GM12878 (cell line): ENCODE measurements at regions not wholly inside any gene's neighbourhood (a gene's known extent, or its start where the extent isn't known, plus 50 kb on each side); places are given as distances from the start of the nearest gene placed in this dataset.

Source experiments
- ATAC-seq: fragments of 200-7000 bp; cut with Tn5 transposase; 3 replicates; pipeline ENCODE4 v1.9.1; 2020; ENCODE audit warnings: mild to moderate bottlenecking, moderate library complexity
- BruUV-seq: library from RNA; stranded (reverse); fragments of 400-500 nt; replicated peaks from 2 replicates; lab custom pipeline; 2021; lab: Mats Ljungman, UMichigan
- CTCF ChIA-PET: fragments of 300-600 bp; sonication (Branson Sonifier 250); formaldehyde crosslinking; extraction: SDS; loops from one replicate; lab custom pipeline; 2021; ENCODE audit warnings: inconsistent platforms; lab: Yijun Ruan, JAX
- POLR2A ChIA-PET: fragments of 350-600 bp; formaldehyde crosslinking; extraction: SDS; loops from one replicate; lab custom pipeline; 2021; ENCODE audit warnings: inconsistent platforms; lab: Charles Lee
- RAD21 ChIA-PET: fragments of 300-600 bp; sonication (Branson Sonifier 250); formaldehyde crosslinking; loops from one replicate; lab custom pipeline; 2023; ENCODE audit warnings: antibody characterized with exemption; ENCODE audit not compliant: unreplicated experiment; lab: Charles Lee
- SMC1A ChIA-PET: fragments of 300-600 bp; sonication (Branson Sonifier 250); formaldehyde crosslinking; loops from one replicate; lab custom pipeline; 2023; ENCODE audit not compliant: unreplicated experiment, uncharacterized antibody; lab: Charles Lee
- DNase-seq: peaks from one replicate; pipeline ENCODE4 v3.0.0-alpha.2; 2011; ENCODE audit warnings: low read depth, low spot score
- FAIRE-seq: peaks from 3 replicates; lab custom pipeline; 2011; peaks lifted over from hg19 to GRCh38; lab: Jason Lieb, UNC
- H2AFZ ChIP-seq: 2 replicates; pipeline ENCODE4 v1.6.0; 2011; ENCODE audit warnings: low read depth, low read length, control low read depth; ENCODE audit not compliant: control insufficient read depth
- H3K27ac ChIP-seq: 2 replicates; pipeline ENCODE4 v1.5.1; 2011; ENCODE audit warnings: control low read depth; ENCODE audit not compliant: control insufficient read depth, insufficient read depth
- H3K27me3 ChIP-seq, 2 experiments: replicated peaks in 1 of 2; 2 replicates each; pipeline versions ENCODE4 v1.6.0 to v1.6.1; 2011; ENCODE audit warnings: low read length in 1 of 2; ENCODE audit not compliant: control insufficient read depth in 2 of 2, insufficient read depth in 2 of 2
- H3K36me3 ChIP-seq, 2 experiments: 2 replicates each; pipeline ENCODE4 v1.5.1; 2011; ENCODE audit warnings: low read length in 1 of 2; ENCODE audit not compliant: control insufficient read depth in 2 of 2, insufficient read depth in 2 of 2
- H3K4me1 ChIP-seq: 2 replicates; pipeline ENCODE4 v1.6.1; 2011; ENCODE audit warnings: mild to moderate bottlenecking, low read length, moderate library complexity, mixed read lengths; ENCODE audit not compliant: control insufficient read depth, insufficient read depth
- H3K4me2 ChIP-seq: 2 replicates; pipeline ENCODE4 v1.6.0; 2011; ENCODE audit warnings: control low read depth; ENCODE audit not compliant: control insufficient read depth, insufficient read depth
- H3K4me3 ChIP-seq: fragments of 200-600 bp; sonication (generic); 2 replicates; pipeline ENCODE4 v1.5.1; 2016
- H3K79me2 ChIP-seq: 2 replicates; pipeline ENCODE4 v1.6.0; 2011; ENCODE audit warnings: low read length; ENCODE audit not compliant: control insufficient read depth, insufficient read depth
- H3K9ac ChIP-seq: 2 replicates; pipeline ENCODE4 v1.8.0; 2011; ENCODE audit warnings: low read length, control low read depth, mixed read lengths; ENCODE audit not compliant: control insufficient read depth, insufficient read depth
- H3K9me3 ChIP-seq: replicated peaks from 3 replicates; pipeline ENCODE4 v1.5.1; 2011; ENCODE audit warnings: mild to moderate bottlenecking, low read length; ENCODE audit not compliant: control insufficient read depth, insufficient read depth
- H4K20me1 ChIP-seq: 2 replicates; pipeline ENCODE4 v1.6.0; 2011; ENCODE audit not compliant: control insufficient read depth, insufficient read depth
- ASH2L ChIP-seq: fragments of 300-600, 200-600 bp; sonication (generic); IDR thresholded peaks from 2 replicates; pipeline ENCODE4 v1.6.1; 2017; ENCODE audit warnings: low read depth, mild to moderate bottlenecking, borderline replicate concordance
- BACH1 ChIP-seq: fragments of 450-650 bp; IDR thresholded peaks from 2 replicates; pipeline ENCODE4 v1.6.1; 2017; ENCODE audit warnings: mild to moderate bottlenecking, borderline replicate concordance
- BMI1 ChIP-seq: fragments of 450-650 bp; IDR thresholded peaks from 2 replicates; pipeline ENCODE4 v1.6.1; 2016; ENCODE audit warnings: mild to moderate bottlenecking, moderate library complexity, borderline replicate concordance
- BRCA1 ChIP-seq: IDR thresholded peaks from 2 replicates; pipeline ENCODE4 v1.6.1; 2011; ENCODE audit warnings: low read depth, low read length, improper control_type of control experiment
- FOXK2 ChIP-seq: fragments of 450-650 bp; IDR thresholded peaks from 2 replicates; pipeline ENCODE4 v1.6.1; 2017; ENCODE audit warnings: mild to moderate bottlenecking, moderate library complexity
- IKZF1 ChIP-seq: fragments of 450-650 bp; conservative IDR thresholded peaks from 2 replicates; pipeline ENCODE4 v1.6.1; 2017; ENCODE audit warnings: antibody characterized with exemption, mild to moderate bottlenecking
- KDM1A ChIP-seq: fragments of 200-600 bp; sonication (generic); IDR thresholded peaks from 2 replicates; pipeline ENCODE4 v1.6.1; 2016; ENCODE audit warnings: borderline replicate concordance
- MTA2 ChIP-seq: fragments of 450-650 bp; IDR thresholded peaks from 2 replicates; pipeline ENCODE4 v1.6.1; 2016; ENCODE audit warnings: low read depth, mild to moderate bottlenecking, moderate library complexity
- NBN ChIP-seq: fragments of 450-650 bp; IDR thresholded peaks from 2 replicates; pipeline ENCODE4 v1.6.1; 2016
- PAX8 ChIP-seq: fragments of 450-650 bp; IDR thresholded peaks from 2 replicates; pipeline ENCODE4 v1.6.1; 2017; ENCODE audit warnings: mild to moderate bottlenecking, moderate library complexity
- RCOR1 ChIP-seq: conservative IDR thresholded peaks from 2 replicates; pipeline ENCODE4 v1.6.1; 2012; ENCODE audit warnings: low read depth, low read length, improper control_type of control experiment
- RUNX3 ChIP-seq: IDR thresholded peaks from 2 replicates; pipeline ENCODE4 v1.6.1; 2012; ENCODE audit warnings: low read length, inconsistent platforms
- SMAD5 ChIP-seq: IDR thresholded peaks from 2 replicates; pipeline ENCODE4 v1.6.1; 2016; ENCODE audit warnings: antibody characterized with exemption, low read depth
- SP1 ChIP-seq: IDR thresholded peaks from one replicate; pipeline ENCODE4 v1.6.1; 2011; ENCODE audit warnings: low read depth, low read length
- SPI1 ChIP-seq: IDR thresholded peaks from 2 replicates; pipeline ENCODE4 v1.6.1; 2011; ENCODE audit warnings: low read depth, mild to moderate bottlenecking, low read length, moderate library complexity, borderline replicate concordance; ENCODE audit not compliant: insufficient read depth
- WGBS: methylation state at CpG from one replicate; pipeline ENCODE4 v1.1.6; 2016; ENCODE audit warnings: low lambda C conversion rate; ENCODE audit not compliant: insufficient replicate concordance, insufficient coverage; ENCODE audit errors: missing lambda C conversion rate; 5-methylcytosine and 5-hydroxymethylcytosine counted together
- in situ Hi-C: fragments of 300-500 bp; cut with MboI; formaldehyde crosslinking; loops from 9 replicates; pipeline ENCODE4 v1.14.3; 2018; ENCODE audit warnings: mixed read lengths
- intact Hi-C: fragments of 100-400 bp; cut with micrococcal nuclease; formaldehyde crosslinking; loops from one replicate; pipeline ENCODE4 v1.14.2; 2022; ENCODE audit not compliant: unreplicated experiment
- TF ChIP-seq, protein P1 (sequence below): fragments of 450-650 bp; IDR thresholded peaks from 2 replicates; pipeline ENCODE4 v1.6.1; 2017; ENCODE audit warnings: borderline replicate concordance
- TF ChIP-seq, protein P2 (sequence below): IDR thresholded peaks from 2 replicates; pipeline ENCODE4 v1.6.1; 2012; ENCODE audit warnings: low read length, inconsistent platforms
- TF ChIP-seq, protein P3 (sequence below): fragments of 450-650 bp; IDR thresholded peaks from 2 replicates; pipeline ENCODE4 v1.6.1; 2016; ENCODE audit warnings: mild to moderate bottlenecking
- TF ChIP-seq, protein P4 (sequence below): IDR thresholded peaks from 2 replicates; pipeline ENCODE4 v1.6.1; 2011; ENCODE audit warnings: borderline replicate concordance, low read depth, mild to moderate bottlenecking, moderate library complexity, low read length; ENCODE audit not compliant: insufficient read depth, poor library complexity, severe bottlenecking
- TF ChIP-seq, protein P5 (sequence below): fragments of 450-650 bp; IDR thresholded peaks from 2 replicates; pipeline ENCODE4 v1.6.1; 2018; ENCODE audit warnings: borderline replicate concordance, mild to moderate bottlenecking; ENCODE audit not compliant: partially characterized antibody

DNA sequence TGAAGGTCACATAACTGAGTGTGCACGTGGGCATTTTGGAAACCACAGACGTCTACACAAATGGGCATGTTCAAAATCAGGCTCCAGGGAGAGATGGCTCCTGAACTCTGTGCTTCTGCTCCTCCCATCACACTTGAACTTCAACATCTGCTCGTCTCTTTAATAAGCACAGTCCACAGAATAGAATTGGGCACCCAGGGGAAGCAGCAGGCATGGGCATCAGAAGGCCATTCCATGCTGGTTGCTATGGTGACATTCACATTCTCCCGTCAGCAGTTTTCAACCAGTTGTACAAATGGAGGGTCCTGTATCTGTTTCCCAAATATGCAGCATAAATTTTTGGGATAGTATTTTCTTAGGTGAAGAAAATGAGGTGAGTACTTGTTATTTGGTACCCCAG lies 183.7 kb upstream of the COPS8 start:
- SMC1A ChIA-PET: no interaction called here
- H3K27ac ChIP-seq: no peak overlapping the region
- CTCF ChIA-PET: no interaction called here
- in situ Hi-C loops (no loop called here), intact Hi-C loops (no loop called here)
- WGBS: 12% methylated on average over 4 of the region's 4 CpGs
- no TSS peak for BruUV-seq
- no peak overlapping the region for H3K4me2 ChIP-seq
- no peak overlapping the region for H3K4me3 ChIP-seq
- POLR2A ChIA-PET: no interaction called here
- RAD21 ChIA-PET: no interaction called here
- no peak for FAIRE-seq
- ATAC-seq: no peak
- no peaks in the 10 kb centered on the region for H3K79me2 ChIP-seq
- no peaks in the 10 kb centered on the region for H3K36me3 ChIP-seq
- H4K20me1 ChIP-seq: no peaks in the 10 kb centered on the region
- TF ChIP-seq, protein P1, sequence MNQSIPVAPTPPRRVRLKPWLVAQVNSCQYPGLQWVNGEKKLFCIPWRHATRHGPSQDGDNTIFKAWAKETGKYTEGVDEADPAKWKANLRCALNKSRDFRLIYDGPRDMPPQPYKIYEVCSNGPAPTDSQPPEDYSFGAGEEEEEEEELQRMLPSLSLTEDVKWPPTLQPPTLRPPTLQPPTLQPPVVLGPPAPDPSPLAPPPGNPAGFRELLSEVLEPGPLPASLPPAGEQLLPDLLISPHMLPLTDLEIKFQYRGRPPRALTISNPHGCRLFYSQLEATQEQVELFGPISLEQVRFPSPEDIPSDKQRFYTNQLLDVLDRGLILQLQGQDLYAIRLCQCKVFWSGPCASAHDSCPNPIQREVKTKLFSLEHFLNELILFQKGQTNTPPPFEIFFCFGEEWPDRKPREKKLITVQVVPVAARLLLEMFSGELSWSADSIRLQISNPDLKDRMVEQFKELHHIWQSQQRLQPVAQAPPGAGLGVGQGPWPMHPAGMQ: no peak
- TF ChIP-seq SPI1: no peak
- TF ChIP-seq RUNX3: no peak
- no peak for TF ChIP-seq RCOR1
- TF ChIP-seq ASH2L: no peak
- TF ChIP-seq, protein P2, sequence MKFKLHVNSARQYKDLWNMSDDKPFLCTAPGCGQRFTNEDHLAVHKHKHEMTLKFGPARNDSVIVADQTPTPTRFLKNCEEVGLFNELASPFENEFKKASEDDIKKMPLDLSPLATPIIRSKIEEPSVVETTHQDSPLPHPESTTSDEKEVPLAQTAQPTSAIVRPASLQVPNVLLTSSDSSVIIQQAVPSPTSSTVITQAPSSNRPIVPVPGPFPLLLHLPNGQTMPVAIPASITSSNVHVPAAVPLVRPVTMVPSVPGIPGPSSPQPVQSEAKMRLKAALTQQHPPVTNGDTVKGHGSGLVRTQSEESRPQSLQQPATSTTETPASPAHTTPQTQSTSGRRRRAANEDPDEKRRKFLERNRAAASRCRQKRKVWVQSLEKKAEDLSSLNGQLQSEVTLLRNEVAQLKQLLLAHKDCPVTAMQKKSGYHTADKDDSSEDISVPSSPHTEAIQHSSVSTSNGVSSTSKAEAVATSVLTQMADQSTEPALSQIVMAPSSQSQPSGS: no peak
- TF ChIP-seq BACH1: no peak
- TF ChIP-seq SP1: no peak
- TF ChIP-seq, protein P3, sequence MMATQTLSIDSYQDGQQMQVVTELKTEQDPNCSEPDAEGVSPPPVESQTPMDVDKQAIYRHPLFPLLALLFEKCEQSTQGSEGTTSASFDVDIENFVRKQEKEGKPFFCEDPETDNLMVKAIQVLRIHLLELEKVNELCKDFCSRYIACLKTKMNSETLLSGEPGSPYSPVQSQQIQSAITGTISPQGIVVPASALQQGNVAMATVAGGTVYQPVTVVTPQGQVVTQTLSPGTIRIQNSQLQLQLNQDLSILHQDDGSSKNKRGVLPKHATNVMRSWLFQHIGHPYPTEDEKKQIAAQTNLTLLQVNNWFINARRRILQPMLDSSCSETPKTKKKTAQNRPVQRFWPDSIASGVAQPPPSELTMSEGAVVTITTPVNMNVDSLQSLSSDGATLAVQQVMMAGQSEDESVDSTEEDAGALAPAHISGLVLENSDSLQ: no peak
- TF ChIP-seq BMI1: no peak
- TF ChIP-seq, protein P4, sequence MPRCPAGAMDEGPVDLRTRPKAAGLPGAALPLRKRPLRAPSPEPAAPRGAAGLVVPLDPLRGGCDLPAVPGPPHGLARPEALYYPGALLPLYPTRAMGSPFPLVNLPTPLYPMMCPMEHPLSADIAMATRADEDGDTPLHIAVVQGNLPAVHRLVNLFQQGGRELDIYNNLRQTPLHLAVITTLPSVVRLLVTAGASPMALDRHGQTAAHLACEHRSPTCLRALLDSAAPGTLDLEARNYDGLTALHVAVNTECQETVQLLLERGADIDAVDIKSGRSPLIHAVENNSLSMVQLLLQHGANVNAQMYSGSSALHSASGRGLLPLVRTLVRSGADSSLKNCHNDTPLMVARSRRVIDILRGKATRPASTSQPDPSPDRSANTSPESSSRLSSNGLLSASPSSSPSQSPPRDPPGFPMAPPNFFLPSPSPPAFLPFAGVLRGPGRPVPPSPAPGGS: no peak
- no peak for TF ChIP-seq PAX8
- no peak for TF ChIP-seq KDM1A
- no peak for TF ChIP-seq FOXK2
- TF ChIP-seq NBN: no peak
- TF ChIP-seq SMAD5: no peak
- TF ChIP-seq, protein P5, sequence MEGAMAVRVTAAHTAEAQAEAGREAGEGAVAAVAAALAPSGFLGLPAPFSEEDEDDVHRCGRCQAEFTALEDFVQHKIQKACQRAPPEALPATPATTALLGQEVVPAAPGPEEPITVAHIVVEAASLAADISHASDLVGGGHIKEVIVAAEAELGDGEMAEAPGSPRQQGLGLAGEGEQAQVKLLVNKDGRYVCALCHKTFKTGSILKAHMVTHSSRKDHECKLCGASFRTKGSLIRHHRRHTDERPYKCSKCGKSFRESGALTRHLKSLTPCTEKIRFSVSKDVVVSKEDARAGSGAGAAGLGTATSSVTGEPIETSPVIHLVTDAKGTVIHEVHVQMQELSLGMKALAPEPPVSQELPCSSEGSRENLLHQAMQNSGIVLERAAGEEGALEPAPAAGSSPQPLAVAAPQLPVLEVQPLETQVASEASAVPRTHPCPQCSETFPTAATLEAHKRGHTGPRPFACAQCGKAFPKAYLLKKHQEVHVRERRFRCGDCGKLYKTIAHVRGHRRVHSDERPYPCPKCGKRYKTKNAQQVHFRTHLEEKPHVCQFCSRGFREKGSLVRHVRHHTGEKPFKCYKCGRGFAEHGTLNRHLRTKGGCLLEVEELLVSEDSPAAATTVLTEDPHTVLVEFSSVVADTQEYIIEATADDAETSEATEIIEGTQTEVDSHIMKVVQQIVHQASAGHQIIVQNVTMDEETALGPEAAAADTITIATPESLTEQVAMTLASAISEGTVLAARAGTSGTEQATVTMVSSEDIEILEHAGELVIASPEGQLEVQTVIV: no peak
- TF ChIP-seq IKZF1: no peak
- no peak for TF ChIP-seq BRCA1
- no peak for TF ChIP-seq MTA2
- H3K9ac ChIP-seq: no peak overlapping the region
- no peaks in the 10 kb centered on the region for H3K4me1 ChIP-seq
- no peaks in the 10 kb centered on the region for H3K9me3 ChIP-seq
- peaks cover 2 to 3% of the 10 kb centered on the region in 2 experiments; a peak in 2 of 4 replicates for H3K27me3 ChIP-seq
- no peak overlapping the region for H2AFZ ChIP-seq
- DNase-seq: no peak
